T1000 (cell line): ENCODE measurements at regions not wholly inside any gene's neighbourhood (a gene's known extent, or its start where the extent isn't known, plus 50 kb on each side); places are given as distances from the start of the nearest gene placed in this dataset.
"Not testable (repeated sequence)": the region's sequence is repeated elsewhere in the genome, so short reads cannot be mapped to it uniquely, and the experiment has no call there.

ENCODE experiments used
- DNase-seq: peaks from one replicate; lab custom pipeline; 2025; ENCODE audit warnings: mixed read lengths; lab: John Stamatoyannopoulos, UW

GRCh38 chr10:78344257-78344656, 310.6 kb downstream of the RPS24 start:
- DNase-seq, result not testable (repeated sequence)

GRCh38 chr10:78345515-78345914, 311.9 kb downstream of the RPS24 start:
- DNase-seq, result not testable (repeated sequence)

GRCh38 chr10:78346721-78347120, 313.1 kb downstream of the RPS24 start:
- DNase-seq, result no peak

- no peak for DNase-seq
These were observed 314.9 kb downstream of the RPS24 start for GRCh38 chr10:78348411-78349164.

GRCh38 chr10:78349165-78349516, 315.5 kb downstream of the RPS24 start:
- no peak for DNase-seq

GRCh38 chr10:78349911-78350663, 316.4 kb downstream of the RPS24 start:
- DNase-seq, result no peak

- no peak for DNase-seq
These were observed 317.6 kb downstream of the RPS24 start for GRCh38 chr10:78351283-78351682.

- no peak for DNase-seq
These were observed 318.1 kb downstream of the RPS24 start for GRCh38 chr10:78351809-78352208.

- no peak for DNase-seq
These were observed 320.0 kb downstream of the RPS24 start for GRCh38 chr10:78353636-78354035.

- no peak for DNase-seq
These were observed 320.4 kb downstream of the RPS24 start for GRCh38 chr10:78354101-78354500.

GRCh38 chr10:78356291-78356900, 322.7 kb downstream of the RPS24 start:
- DNase-seq, result no peak

- DNase-seq, result no peak
These were observed 323.7 kb downstream of the RPS24 start for GRCh38 chr10:78357141-78358063.

- DNase-seq, result no peak
These were observed 324.7 kb downstream of the RPS24 start for GRCh38 chr10:78358351-78358750.

GRCh38 chr10:78358982-78359381, 325.3 kb downstream of the RPS24 start:
- no peak for DNase-seq

- no peak for DNase-seq
These were observed 326.0 kb downstream of the RPS24 start for GRCh38 chr10:78359640-78360091.

- no peak for DNase-seq
These were observed 326.6 kb downstream of the RPS24 start for GRCh38 chr10:78360284-78360683.

GRCh38 chr10:78361031-78361430, 327.4 kb downstream of the RPS24 start:
- DNase-seq, result no peak

GRCh38 chr10:78362406-78363022, 328.9 kb downstream of the RPS24 start:
- DNase-seq, result no peak

- no peak for DNase-seq
These were observed 329.5 kb downstream of the RPS24 start for GRCh38 chr10:78363190-78363589.

GRCh38 chr10:78365694-78366093, 332.0 kb downstream of the RPS24 start:
- no peak for DNase-seq

GRCh38 chr10:78366663-78367411, 333.2 kb downstream of the RPS24 start:
- no peak for DNase-seq
